SH-SY5Y (cell line): ENCODE measurements at regions not wholly inside any gene's neighbourhood (a gene's known extent, or its start where the extent isn't known, plus 50 kb on each side); places are given as distances from the start of the nearest gene placed in this dataset.

ENCODE experiments used
- GATA2 ChIP-seq: IDR thresholded peaks from 2 replicates; pipeline ENCODE4 v1.6.1; 2011; ENCODE audit warnings: mild to moderate bottlenecking, low read depth, low read length
- GATA3 ChIP-seq: IDR thresholded peaks from 2 replicates; pipeline ENCODE4 v1.6.1; 2011; ENCODE audit warnings: low read depth, mild to moderate bottlenecking, low read length, moderate library complexity

DNA sequence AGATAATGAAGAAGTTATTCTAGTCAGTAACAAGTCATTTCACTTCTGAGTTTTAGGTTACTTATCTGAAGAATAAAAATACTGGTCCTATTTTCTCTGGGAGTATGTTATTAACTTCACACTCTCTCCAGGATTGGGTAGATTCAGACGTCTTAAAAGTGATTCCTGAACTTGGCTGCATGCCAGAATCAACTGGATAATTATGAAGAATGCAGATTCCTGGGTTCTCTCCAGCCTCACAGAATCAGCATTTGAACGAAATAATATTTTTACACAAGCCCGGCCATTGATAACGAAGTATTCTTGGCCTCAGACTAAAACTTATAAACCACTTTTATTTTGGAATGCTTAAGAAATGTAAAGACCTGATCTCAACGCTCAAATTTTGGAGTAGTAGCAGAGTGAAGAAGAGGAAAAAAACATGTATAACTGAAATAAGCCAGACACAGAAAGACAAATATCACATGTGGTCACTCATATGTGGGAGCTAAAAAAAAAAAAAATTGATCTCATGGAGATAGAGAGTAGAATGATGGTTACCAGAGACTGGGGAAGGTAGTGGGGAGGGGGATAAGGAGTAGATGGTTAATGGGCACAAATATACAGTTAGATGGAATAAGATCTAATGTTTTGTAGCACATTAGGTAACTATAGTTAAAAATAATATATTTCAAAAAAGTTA lies 507.3 kb downstream of the ISL1 start:
- peak; percentile 49; the same call in 1 of the 2 replicates for TF ChIP-seq GATA2
- TF ChIP-seq GATA3 = peak; percentile 84
